ENCODE measurements at regions not wholly inside any gene's neighbourhood (a gene's known extent, or its start where the extent isn't known, plus 50 kb on each side); places are given as distances from the start of the nearest gene placed in this dataset.

GRCh38 chr2:223399357-223399957 lies 202.7 kb downstream of the SCG2 start:
- H3K9ac ChIP-seq (ENCODE audit: insufficient read depth, low read length, poor library complexity, severe bottlenecking) = no peak overlapping the region
- Mint-ChIP-seq H3K27me3 (ENCODE audit: low read depth in 3 of 3) (peaks cover 0 to 1% (median 0%) of the 10 kb centered on the region in 3 donors), H3K4me3 (no peak overlapping the region), H3K9me3 (peaks cover 0 to 4% (median 2%) of the 10 kb centered on the region in 7 donors), H3K27ac (peak overlapping the region in 1 of 7 donors; percentile 5), H3K36me3 (no peaks in the 10 kb centered on the region), H3K4me1 (no peaks in the 10 kb centered on the region)
- H3K27me3 ChIP-seq (ENCODE audit: control insufficient read depth in 2 of 2, insufficient read depth in 2 of 2, low read length in 2 of 2) = no peaks in the 10 kb centered on the region
- no peak for TF ChIP-seq CTCF (IDR thresholded peaks at IDR 0.05)
- H3K4me1 ChIP-seq (ENCODE audit: control insufficient read depth in 1 of 2, insufficient read depth in 2 of 2, low read length in 2 of 2) = no peaks in the 10 kb centered on the region
- no peaks in the 10 kb centered on the region for H4K20me1 ChIP-seq (ENCODE audit: insufficient read depth, low read length)
- no peaks in the 10 kb centered on the region for H3K9me3 ChIP-seq (replicated peaks in 1 of 2; ENCODE audit: control insufficient read depth in 1 of 2, insufficient read depth in 1 of 2, low read length in 2 of 2)
- 86% methylated on average over 1 of the region's 3 CpGs for WGBS (ENCODE audit: insufficient coverage)
- no peak overlapping the region for H3K4me2 ChIP-seq (replicated peaks; ENCODE audit: extremely low read depth, low read length, poor library complexity, severe bottlenecking)
- no peak for DNase-seq
- intact Hi-C loops (cut with micrococcal nuclease) = no loop called here
- no peak overlapping the region for H2AFZ ChIP-seq (ENCODE audit: insufficient read depth, low read depth, low read length, poor library complexity, severe bottlenecking)
- H3K4me3 ChIP-seq (replicated peaks in 1 of 3; ENCODE audit: low read depth in 2 of 3, low read length in 3 of 3) = no peak overlapping the region
- no peak overlapping the region for H3K27ac ChIP-seq (ENCODE audit: low read depth in 1 of 2, low read length in 2 of 2)
- no peaks in the 10 kb centered on the region for H3K79me2 ChIP-seq (ENCODE audit: insufficient read depth, low read length)
- H3K36me3 ChIP-seq (replicated peaks in 1 of 2; ENCODE audit: control insufficient read depth in 1 of 2, insufficient read depth in 2 of 2, low read length in 2 of 2) = no peaks in the 10 kb centered on the region

- peaks cover 0 to 3% (median 0%) of the 10 kb centered on the region in 3 donors for H3K27me3 Mint-ChIP-seq (ENCODE audit: low read depth in 3 of 3)
- no peak overlapping the region for H3K4me3 Mint-ChIP-seq
- no peak overlapping the region for H2AFZ ChIP-seq (ENCODE audit: insufficient read depth, low read depth, low read length, poor library complexity, severe bottlenecking)
- H3K4me1 Mint-ChIP-seq = no peaks in the 10 kb centered on the region
- no peaks in the 10 kb centered on the region for H3K4me1 ChIP-seq (ENCODE audit: control insufficient read depth in 1 of 2, insufficient read depth in 2 of 2, low read length in 2 of 2)
- no peaks in the 10 kb centered on the region for H3K36me3 ChIP-seq (replicated peaks in 1 of 2; ENCODE audit: control insufficient read depth in 1 of 2, insufficient read depth in 2 of 2, low read length in 2 of 2)
- H3K79me2 ChIP-seq (ENCODE audit: insufficient read depth, low read length) = no peaks in the 10 kb centered on the region
- no peak for TF ChIP-seq CTCF (IDR thresholded peaks at IDR 0.05)
- no peak overlapping the region for H3K9ac ChIP-seq (ENCODE audit: insufficient read depth, low read length, poor library complexity, severe bottlenecking)
- intact Hi-C loops (cut with micrococcal nuclease) = no loop called here
- no peak overlapping the region for H3K27ac Mint-ChIP-seq
- no peaks in the 10 kb centered on the region for H3K9me3 ChIP-seq (replicated peaks in 1 of 2; ENCODE audit: control insufficient read depth in 1 of 2, insufficient read depth in 1 of 2, low read length in 2 of 2)
- no peaks in the 10 kb centered on the region for H3K36me3 Mint-ChIP-seq
- DNase-seq = no peak
- H3K4me3 ChIP-seq (replicated peaks in 1 of 3; ENCODE audit: low read depth in 2 of 3, low read length in 3 of 3) = no peak overlapping the region
- H3K27me3 ChIP-seq (ENCODE audit: control insufficient read depth in 2 of 2, insufficient read depth in 2 of 2, low read length in 2 of 2) = no peaks in the 10 kb centered on the region
- H3K9me3 Mint-ChIP-seq = peaks cover 0 to 2% (median 1%) of the 10 kb centered on the region in 7 donors
- no peak overlapping the region for H3K4me2 ChIP-seq (replicated peaks; ENCODE audit: extremely low read depth, low read length, poor library complexity, severe bottlenecking)
- no peaks in the 10 kb centered on the region for H4K20me1 ChIP-seq (ENCODE audit: insufficient read depth, low read length)
- no peak overlapping the region for H3K27ac ChIP-seq (ENCODE audit: low read depth in 1 of 2, low read length in 2 of 2)
- WGBS (ENCODE audit: insufficient coverage) = no CpG with 5 or more reads among the region's 1 CpG
Measured at GRCh38 chr2:223404616-223405015, 197.5 kb downstream of the SCG2 start.
